ENCODE measurements at regions not wholly inside any gene's neighbourhood (a gene's known extent, or its start where the extent isn't known, plus 50 kb on each side); places are given as distances from the start of the nearest gene placed in this dataset.
A peak's percentile ranks its signal among the peaks of the same experiment; 100 is the strongest.

DNA sequence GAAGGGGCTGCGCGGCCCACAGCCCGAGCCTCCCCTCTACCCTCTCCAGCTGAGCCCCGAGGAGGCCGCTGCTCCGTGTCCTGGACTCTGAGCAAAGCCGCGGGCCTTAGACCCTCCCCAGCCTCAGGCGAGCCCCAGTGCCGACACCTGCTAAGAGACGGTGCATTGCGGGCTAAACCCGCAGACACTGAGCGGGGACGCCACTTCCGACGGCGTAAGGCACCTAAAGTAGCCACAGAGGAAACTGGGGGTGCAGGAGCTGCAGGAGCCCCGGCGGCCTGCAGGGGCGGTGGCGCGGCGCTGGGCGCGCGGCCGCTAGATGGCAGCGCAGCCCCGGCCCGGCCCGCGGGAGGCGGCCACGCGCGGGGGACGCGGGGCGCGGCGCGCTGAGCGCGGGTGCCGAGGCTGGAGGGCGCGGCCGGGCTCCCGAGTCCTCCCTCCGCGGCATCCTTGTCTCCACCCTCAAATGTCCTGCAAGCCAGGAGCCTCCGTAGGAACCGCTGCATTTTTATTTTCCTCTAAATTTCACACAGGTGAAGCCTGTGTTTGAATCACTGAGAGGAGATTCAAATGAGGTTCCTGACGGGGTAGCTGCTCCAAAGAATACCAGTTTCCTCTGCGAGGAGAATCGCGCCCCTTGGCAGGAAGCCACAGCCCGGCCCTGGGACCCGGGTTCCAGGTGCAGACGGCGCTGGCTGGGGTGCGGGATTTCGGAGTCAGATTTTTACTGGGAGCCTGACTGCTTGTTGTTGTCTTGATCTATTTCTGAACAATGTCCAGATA is 650.5 kb downstream of the GALR1 start (continued):
- TF ChIP-seq, protein P1, sequence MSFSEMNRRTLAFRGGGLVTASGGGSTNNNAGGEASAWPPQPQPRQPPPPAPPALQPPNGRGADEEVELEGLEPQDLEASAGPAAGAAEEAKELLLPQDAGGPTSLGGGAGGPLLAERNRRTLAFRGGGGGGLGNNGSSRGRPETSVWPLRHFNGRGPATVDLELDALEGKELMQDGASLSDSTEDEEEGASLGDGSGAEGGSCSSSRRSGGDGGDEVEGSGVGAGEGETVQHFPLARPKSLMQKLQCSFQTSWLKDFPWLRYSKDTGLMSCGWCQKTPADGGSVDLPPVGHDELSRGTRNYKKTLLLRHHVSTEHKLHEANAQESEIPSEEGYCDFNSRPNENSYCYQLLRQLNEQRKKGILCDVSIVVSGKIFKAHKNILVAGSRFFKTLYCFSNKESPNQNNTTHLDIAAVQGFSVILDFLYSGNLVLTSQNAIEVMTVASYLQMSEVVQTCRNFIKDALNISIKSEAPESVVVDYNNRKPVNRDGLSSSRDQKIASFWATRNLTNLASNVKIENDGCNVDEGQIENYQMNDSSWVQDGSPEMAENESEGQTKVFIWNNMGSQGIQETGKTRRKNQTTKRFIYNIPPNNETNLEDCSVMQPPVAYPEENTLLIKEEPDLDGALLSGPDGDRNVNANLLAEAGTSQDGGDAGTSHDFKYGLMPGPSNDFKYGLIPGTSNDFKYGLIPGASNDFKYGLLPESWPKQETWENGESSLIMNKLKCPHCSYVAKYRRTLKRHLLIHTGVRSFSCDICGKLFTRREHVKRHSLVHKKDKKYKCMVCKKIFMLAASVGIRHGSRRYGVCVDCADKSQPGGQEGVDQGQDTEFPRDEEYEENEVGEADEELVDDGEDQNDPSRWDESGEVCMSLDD (CRISPR knock-in tag; IDR thresholded peaks at IDR 0.05; ENCODE audit: borderline replicate concordance), result 0 out of 2 replicates have a peak, but pooled peaks have one; percentile 32
- TF ChIP-seq ZBTB7B (CRISPR knock-in tag; IDR thresholded peaks at IDR 0.05) (no peak), ARNT (IDR thresholded peaks at IDR 0.05) (no peak), STAG1 (CRISPR knock-in tag; IDR thresholded peaks at IDR 0.05) (peak; percentile 26), KLF15 (CRISPR knock-in tag; IDR thresholded peaks at IDR 0.05; ENCODE audit: borderline replicate concordance) (no peak), SAP130 (CRISPR knock-in tag; IDR thresholded peaks at IDR 0.05; ENCODE audit: low read depth) (no peak), CBX5 (CRISPR knock-in tag; IDR thresholded peaks at IDR 0.05; ENCODE audit: borderline replicate concordance) (no peak), CTCF (CRISPR knock-in tag; IDR thresholded peaks at IDR 0.05) (peak; percentile 64), DPF2 (CRISPR knock-in tag; IDR thresholded peaks at IDR 0.05; ENCODE audit: borderline replicate concordance, low read depth) (no peak), KDM2A (CRISPR knock-in tag; IDR thresholded peaks at IDR 0.05; ENCODE audit: borderline replicate concordance, low read depth) (no peak), GABPB1 (CRISPR knock-in tag; IDR thresholded peaks at IDR 0.05) (peak; percentile 35; the same call in 1 of the 2 replicates), MXI1 (IDR thresholded peaks at IDR 0.05; ENCODE audit: borderline replicate concordance, low read depth, low read length) (no peak), ARHGAP35 (CRISPR knock-in tag; IDR thresholded peaks at IDR 0.05; ENCODE audit: borderline replicate concordance) (no peak)
- TF ChIP-seq, protein P2, sequence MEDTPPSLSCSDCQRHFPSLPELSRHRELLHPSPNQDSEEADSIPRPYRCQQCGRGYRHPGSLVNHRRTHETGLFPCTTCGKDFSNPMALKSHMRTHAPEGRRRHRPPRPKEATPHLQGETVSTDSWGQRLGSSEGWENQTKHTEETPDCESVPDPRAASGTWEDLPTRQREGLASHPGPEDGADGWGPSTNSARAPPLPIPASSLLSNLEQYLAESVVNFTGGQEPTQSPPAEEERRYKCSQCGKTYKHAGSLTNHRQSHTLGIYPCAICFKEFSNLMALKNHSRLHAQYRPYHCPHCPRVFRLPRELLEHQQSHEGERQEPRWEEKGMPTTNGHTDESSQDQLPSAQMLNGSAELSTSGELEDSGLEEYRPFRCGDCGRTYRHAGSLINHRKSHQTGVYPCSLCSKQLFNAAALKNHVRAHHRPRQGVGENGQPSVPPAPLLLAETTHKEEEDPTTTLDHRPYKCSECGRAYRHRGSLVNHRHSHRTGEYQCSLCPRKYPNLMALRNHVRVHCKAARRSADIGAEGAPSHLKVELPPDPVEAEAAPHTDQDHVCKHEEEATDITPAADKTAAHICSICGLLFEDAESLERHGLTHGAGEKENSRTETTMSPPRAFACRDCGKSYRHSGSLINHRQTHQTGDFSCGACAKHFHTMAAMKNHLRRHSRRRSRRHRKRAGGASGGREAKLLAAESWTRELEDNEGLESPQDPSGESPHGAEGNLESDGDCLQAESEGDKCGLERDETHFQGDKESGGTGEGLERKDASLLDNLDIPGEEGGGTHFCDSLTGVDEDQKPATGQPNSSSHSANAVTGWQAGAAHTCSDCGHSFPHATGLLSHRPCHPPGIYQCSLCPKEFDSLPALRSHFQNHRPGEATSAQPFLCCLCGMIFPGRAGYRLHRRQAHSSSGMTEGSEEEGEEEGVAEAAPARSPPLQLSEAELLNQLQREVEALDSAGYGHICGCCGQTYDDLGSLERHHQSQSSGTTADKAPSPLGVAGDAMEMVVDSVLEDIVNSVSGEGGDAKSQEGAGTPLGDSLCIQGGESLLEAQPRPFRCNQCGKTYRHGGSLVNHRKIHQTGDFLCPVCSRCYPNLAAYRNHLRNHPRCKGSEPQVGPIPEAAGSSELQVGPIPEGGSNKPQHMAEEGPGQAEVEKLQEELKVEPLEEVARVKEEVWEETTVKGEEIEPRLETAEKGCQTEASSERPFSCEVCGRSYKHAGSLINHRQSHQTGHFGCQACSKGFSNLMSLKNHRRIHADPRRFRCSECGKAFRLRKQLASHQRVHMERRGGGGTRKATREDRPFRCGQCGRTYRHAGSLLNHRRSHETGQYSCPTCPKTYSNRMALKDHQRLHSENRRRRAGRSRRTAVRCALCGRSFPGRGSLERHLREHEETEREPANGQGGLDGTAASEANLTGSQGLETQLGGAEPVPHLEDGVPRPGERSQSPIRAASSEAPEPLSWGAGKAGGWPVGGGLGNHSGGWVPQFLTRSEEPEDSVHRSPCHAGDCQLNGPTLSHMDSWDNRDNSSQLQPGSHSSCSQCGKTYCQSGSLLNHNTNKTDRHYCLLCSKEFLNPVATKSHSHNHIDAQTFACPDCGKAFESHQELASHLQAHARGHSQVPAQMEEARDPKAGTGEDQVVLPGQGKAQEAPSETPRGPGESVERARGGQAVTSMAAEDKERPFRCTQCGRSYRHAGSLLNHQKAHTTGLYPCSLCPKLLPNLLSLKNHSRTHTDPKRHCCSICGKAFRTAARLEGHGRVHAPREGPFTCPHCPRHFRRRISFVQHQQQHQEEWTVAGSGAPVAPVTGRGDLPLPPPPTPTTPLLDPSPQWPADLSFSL (CRISPR knock-in tag; IDR thresholded peaks at IDR 0.05), result no peak
- TF ChIP-seq, protein P3, sequence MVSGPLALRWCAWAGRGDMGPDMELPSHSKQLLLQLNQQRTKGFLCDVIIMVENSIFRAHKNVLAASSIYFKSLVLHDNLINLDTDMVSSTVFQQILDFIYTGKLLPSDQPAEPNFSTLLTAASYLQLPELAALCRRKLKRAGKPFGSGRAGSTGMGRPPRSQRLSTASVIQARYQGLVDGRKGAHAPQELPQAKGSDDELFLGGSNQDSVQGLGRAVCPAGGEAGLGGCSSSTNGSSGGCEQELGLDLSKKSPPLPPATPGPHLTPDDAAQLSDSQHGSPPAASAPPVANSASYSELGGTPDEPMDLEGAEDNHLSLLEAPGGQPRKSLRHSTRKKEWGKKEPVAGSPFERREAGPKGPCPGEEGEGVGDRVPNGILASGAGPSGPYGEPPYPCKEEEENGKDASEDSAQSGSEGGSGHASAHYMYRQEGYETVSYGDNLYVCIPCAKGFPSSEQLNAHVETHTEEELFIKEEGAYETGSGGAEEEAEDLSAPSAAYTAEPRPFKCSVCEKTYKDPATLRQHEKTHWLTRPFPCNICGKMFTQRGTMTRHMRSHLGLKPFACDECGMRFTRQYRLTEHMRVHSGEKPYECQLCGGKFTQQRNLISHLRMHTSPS (CRISPR knock-in tag; IDR thresholded peaks at IDR 0.05; ENCODE audit: low read depth), result no peak

Measured in HepG2 (cell line).